ENCODE measurements at regions not wholly inside any gene's neighbourhood (a gene's known extent, or its start where the extent isn't known, plus 50 kb on each side); places are given as distances from the start of the nearest gene placed in this dataset.

GRCh38 chr5:16392718-16393117, 72.9 kb downstream of the ZNF622 start:
- H3K27ac ChIP-seq, result no peak overlapping the region
- no peak for TF ChIP-seq CTCF (conservative IDR thresholded peaks at IDR 0.05)
- no peak for TF ChIP-seq ZFX (IDR thresholded peaks at IDR 0.05)

GRCh38 chr5:16391858-16392649, 73.5 kb downstream of the ZNF622 start:
- H3K27ac ChIP-seq, result no peak overlapping the region
- TF ChIP-seq ZFX (IDR thresholded peaks at IDR 0.05) (no peak), CTCF (conservative IDR thresholded peaks at IDR 0.05) (no peak)

- no peak overlapping the region for H3K27ac ChIP-seq
- TF ChIP-seq CTCF (conservative IDR thresholded peaks at IDR 0.05) (no peak), ZFX (IDR thresholded peaks at IDR 0.05) (no peak)
Observed at GRCh38 chr5:16390825-16391224, 74.8 kb downstream of the ZNF622 start.

GRCh38 chr5:16385516-16386090, 80.0 kb downstream of the ZNF622 start:
- no peak for TF ChIP-seq ZFX (IDR thresholded peaks at IDR 0.05)
- TF ChIP-seq CTCF (conservative IDR thresholded peaks at IDR 0.05), result no peak
- no peak overlapping the region for H3K27ac ChIP-seq

- no peak overlapping the region for H3K27ac ChIP-seq
- TF ChIP-seq ZFX (IDR thresholded peaks at IDR 0.05), result no peak
- no peak for TF ChIP-seq CTCF (conservative IDR thresholded peaks at IDR 0.05)
Observed at GRCh38 chr5:16384804-16385203, 80.8 kb downstream of the ZNF622 start.

GRCh38 chr5:16384222-16384621, 81.4 kb downstream of the ZNF622 start:
- H3K27ac ChIP-seq, result no peak overlapping the region
- TF ChIP-seq CTCF (conservative IDR thresholded peaks at IDR 0.05) (no peak), ZFX (IDR thresholded peaks at IDR 0.05) (no peak)

GRCh38 chr5:16383544-16384052, 82.0 kb downstream of the ZNF622 start:
- TF ChIP-seq CTCF (conservative IDR thresholded peaks at IDR 0.05), result no peak
- TF ChIP-seq ZFX (IDR thresholded peaks at IDR 0.05), result no peak
- no peak overlapping the region for H3K27ac ChIP-seq

All from C4-2B (cell line).